ENCODE measurements at regions not wholly inside any gene's neighbourhood (a gene's known extent, or its start where the extent isn't known, plus 50 kb on each side); places are given as distances from the start of the nearest gene placed in this dataset.

DNA sequence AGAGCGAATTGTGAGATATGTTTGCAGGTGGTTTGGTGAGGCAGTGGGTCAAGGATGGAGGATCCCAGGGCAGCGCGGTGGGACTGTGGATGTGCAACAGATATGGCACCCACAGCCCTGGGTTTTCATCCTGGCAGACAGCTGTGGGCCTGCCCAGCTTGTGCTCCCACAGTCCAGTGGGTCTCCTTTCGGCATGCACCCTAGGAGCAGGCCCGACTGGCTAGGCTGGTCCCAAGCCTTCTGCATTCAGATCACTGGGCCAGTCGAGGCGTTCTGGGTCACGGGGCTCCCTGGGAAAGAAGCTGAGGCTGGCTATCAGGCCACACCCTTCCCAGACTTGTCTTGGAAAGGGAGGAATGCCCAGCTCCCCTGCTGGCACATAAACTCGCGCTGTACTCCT, 2289.6 kb downstream of the ARAP2 start:
- DNase-seq: no peak

DNA sequence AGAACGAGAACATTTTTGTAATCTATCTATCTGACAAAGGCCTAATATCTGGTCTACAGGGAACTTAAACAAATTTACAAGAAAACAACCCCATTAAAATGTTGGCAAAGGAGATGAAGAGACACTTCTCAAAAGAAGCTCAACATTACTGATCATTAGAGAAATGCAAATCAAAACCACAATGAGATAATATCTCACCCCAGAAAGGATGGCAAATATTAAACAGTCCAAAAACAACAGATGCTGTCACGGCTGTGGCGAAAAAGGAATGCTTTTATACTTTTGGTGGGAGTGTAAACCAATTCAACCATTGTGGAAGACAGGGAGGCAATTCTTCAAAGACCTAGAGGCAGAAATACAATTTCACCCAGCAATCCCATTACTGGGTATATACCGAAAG, 2284.8 kb downstream of the ARAP2 start:
- Mint-ChIP-seq H3K36me3 (ENCODE audit: insufficient read depth, unreplicated experiment) (no peaks in the 10 kb centered on the region), H3K4me3 (ENCODE audit: low read depth, unreplicated experiment) (no peak overlapping the region), H3K4me1 (ENCODE audit: low read depth, unreplicated experiment) (no peaks in the 10 kb centered on the region), H3K27me3 (ENCODE audit: unreplicated experiment) (no peaks in the 10 kb centered on the region), H3K9me3 (ENCODE audit: low read depth, unreplicated experiment) (peaks cover 5% of the 10 kb centered on the region), H3K27ac (ENCODE audit: unreplicated experiment) (no peak overlapping the region)
- DNase-seq: no peak
- BruUV-seq (replicated peaks): no TSS peak
- TF ChIP-seq, protein P1, sequence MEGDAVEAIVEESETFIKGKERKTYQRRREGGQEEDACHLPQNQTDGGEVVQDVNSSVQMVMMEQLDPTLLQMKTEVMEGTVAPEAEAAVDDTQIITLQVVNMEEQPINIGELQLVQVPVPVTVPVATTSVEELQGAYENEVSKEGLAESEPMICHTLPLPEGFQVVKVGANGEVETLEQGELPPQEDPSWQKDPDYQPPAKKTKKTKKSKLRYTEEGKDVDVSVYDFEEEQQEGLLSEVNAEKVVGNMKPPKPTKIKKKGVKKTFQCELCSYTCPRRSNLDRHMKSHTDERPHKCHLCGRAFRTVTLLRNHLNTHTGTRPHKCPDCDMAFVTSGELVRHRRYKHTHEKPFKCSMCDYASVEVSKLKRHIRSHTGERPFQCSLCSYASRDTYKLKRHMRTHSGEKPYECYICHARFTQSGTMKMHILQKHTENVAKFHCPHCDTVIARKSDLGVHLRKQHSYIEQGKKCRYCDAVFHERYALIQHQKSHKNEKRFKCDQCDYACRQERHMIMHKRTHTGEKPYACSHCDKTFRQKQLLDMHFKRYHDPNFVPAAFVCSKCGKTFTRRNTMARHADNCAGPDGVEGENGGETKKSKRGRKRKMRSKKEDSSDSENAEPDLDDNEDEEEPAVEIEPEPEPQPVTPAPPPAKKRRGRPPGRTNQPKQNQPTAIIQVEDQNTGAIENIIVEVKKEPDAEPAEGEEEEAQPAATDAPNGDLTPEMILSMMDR (IDR thresholded peaks at IDR 0.05; ENCODE audit: unreplicated experiment): no peak
- CTCF ChIA-PET: no interaction called here
- intact Hi-C loops (cut with micrococcal nuclease; ENCODE audit: unreplicated experiment): no loop called here

More for the DNA sequence above, 2289.6 kb downstream of the ARAP2 start:
- Mint-ChIP-seq H3K9me3 (ENCODE audit: low read depth, unreplicated experiment) (peaks cover 3% of the 10 kb centered on the region), H3K27me3 (ENCODE audit: unreplicated experiment) (no peaks in the 10 kb centered on the region), H3K27ac (ENCODE audit: unreplicated experiment) (no peak overlapping the region), H3K4me1 (ENCODE audit: low read depth, unreplicated experiment) (no peaks in the 10 kb centered on the region), H3K4me3 (ENCODE audit: low read depth, unreplicated experiment) (no peak overlapping the region), H3K36me3 (ENCODE audit: insufficient read depth, unreplicated experiment) (no peaks in the 10 kb centered on the region)
- intact Hi-C loops (cut with micrococcal nuclease; ENCODE audit: unreplicated experiment): no loop called here
- BruUV-seq (replicated peaks): no TSS peak
- TF ChIP-seq, protein P1 (IDR thresholded peaks at IDR 0.05; ENCODE audit: unreplicated experiment): no peak
- CTCF ChIA-PET: no interaction called here

DNA sequence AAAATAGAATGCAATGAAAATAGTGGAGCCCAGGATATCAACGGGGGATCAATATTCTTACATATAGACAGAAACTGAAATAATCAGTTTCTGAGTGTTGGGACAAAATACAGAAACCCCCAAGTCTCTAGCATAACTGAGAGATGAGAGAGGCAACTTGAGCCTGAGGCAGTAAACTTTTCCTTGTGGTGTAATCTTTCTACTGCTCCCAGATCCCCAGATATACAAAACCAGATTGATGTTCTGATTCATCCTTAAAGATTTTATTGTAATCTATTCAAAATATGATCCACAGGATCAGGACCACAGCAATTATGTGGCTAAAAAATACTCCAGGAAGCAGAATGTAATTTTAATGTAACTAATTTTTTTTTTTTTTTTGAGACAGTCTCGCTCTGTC, 2282.6 kb downstream of the ARAP2 start:
- DNase-seq: no peak
- H3K9me3 Mint-ChIP-seq (ENCODE audit: low read depth, unreplicated experiment): peaks cover 5% of the 10 kb centered on the region
- CTCF ChIA-PET: interaction anchor here (0.6 kb wide), 1 partner anchor 10 kb away, joined by 3 read pairs; no protein-coding TSS in a partner anchor
- no peaks in the 10 kb centered on the region for H3K4me1 Mint-ChIP-seq (ENCODE audit: low read depth, unreplicated experiment)
- no peaks in the 10 kb centered on the region for H3K36me3 Mint-ChIP-seq (ENCODE audit: insufficient read depth, unreplicated experiment)
- no peak overlapping the region for H3K27ac Mint-ChIP-seq (ENCODE audit: unreplicated experiment)
- no TSS peak for BruUV-seq (replicated peaks)
- intact Hi-C loops (cut with micrococcal nuclease; ENCODE audit: unreplicated experiment): no loop called here
- TF ChIP-seq, protein P1 (IDR thresholded peaks at IDR 0.05; ENCODE audit: unreplicated experiment): no peak
- H3K27me3 Mint-ChIP-seq (ENCODE audit: unreplicated experiment): no peaks in the 10 kb centered on the region
- no peak overlapping the region for H3K4me3 Mint-ChIP-seq (ENCODE audit: low read depth, unreplicated experiment)

DNA sequence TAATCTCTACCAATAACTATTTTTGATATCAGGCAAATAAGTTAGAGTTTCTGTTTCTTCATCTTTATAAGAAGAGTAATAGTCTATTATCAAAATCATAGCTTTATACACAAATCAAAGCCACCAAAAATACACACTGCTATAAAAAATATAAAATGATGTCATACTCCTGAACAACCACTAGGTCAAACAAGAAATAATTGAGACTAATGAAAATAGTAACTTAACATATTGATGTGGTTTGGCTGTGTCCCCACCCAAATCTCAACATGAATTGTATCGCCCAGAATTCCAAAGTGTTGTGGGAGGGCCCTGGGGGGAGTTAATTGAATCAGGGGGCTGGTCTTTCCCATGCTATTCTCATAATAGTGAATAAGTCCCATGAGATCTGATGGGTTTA, 2277.5 kb downstream of the ARAP2 start:
- CTCF ChIA-PET: no interaction called here
- intact Hi-C loops (cut with micrococcal nuclease; ENCODE audit: unreplicated experiment): no loop called here
- TF ChIP-seq, protein P1 (IDR thresholded peaks at IDR 0.05; ENCODE audit: unreplicated experiment): no peak
- Mint-ChIP-seq H3K27me3 (ENCODE audit: unreplicated experiment) (no peaks in the 10 kb centered on the region), H3K9me3 (ENCODE audit: low read depth, unreplicated experiment) (peaks cover 8% of the 10 kb centered on the region), H3K4me1 (ENCODE audit: low read depth, unreplicated experiment) (no peaks in the 10 kb centered on the region), H3K27ac (ENCODE audit: unreplicated experiment) (no peak overlapping the region), H3K4me3 (ENCODE audit: low read depth, unreplicated experiment) (no peak overlapping the region), H3K36me3 (ENCODE audit: insufficient read depth, unreplicated experiment) (no peaks in the 10 kb centered on the region)
- DNase-seq: no peak
- BruUV-seq (replicated peaks): no TSS peak

All from Calu3 (cell line).